HEK293 (cell line): ENCODE measurements at regions not wholly inside any gene's neighbourhood (a gene's known extent, or its start where the extent isn't known, plus 50 kb on each side); places are given as distances from the start of the nearest gene placed in this dataset.

Experiments used
- ATF2 ChIP-seq: fragments of 450-650 bp; formaldehyde crosslinking; IDR thresholded peaks from 2 replicates; pipeline ENCODE4 v1.5.1; 2016; ENCODE audit warnings: missing biosample characterization, missing genetic modification characterization, low read depth
- CTCF ChIP-seq: fragments of 450-650 bp; formaldehyde crosslinking; IDR thresholded peaks from 2 replicates; pipeline ENCODE4 v1.5.1; 2016; ENCODE audit warnings: missing biosample characterization, missing genetic modification characterization
- HOXA7 ChIP-seq: sonication (generic); formaldehyde crosslinking; IDR thresholded peaks from 2 replicates; pipeline ENCODE4 v1.8.1; 2022; ENCODE audit warnings: missing genetic modification reagents, borderline replicate concordance
- MYNN ChIP-seq: fragments of 450-650 bp; formaldehyde crosslinking; IDR thresholded peaks from 2 replicates; pipeline ENCODE4 v1.5.1; 2016; ENCODE audit warnings: missing biosample characterization, missing genetic modification characterization, borderline replicate concordance
- REST ChIP-seq: fragments of 450-650 bp; formaldehyde crosslinking; IDR thresholded peaks from 2 replicates; pipeline ENCODE4 v1.5.1; 2016; ENCODE audit warnings: missing biosample characterization, missing genetic modification characterization
- ZBTB11 ChIP-seq: fragments of 450-650 bp; formaldehyde crosslinking; conservative IDR thresholded peaks from 2 replicates; pipeline ENCODE4 v1.5.1; 2016; ENCODE audit warnings: low read depth, missing biosample characterization, missing genetic modification characterization
- ZNF157 ChIP-seq: fragments of 450-650 bp; formaldehyde crosslinking; IDR thresholded peaks from 2 replicates; pipeline ENCODE4 v1.5.1; 2016; ENCODE audit warnings: missing biosample characterization, missing genetic modification characterization
- ZNF184 ChIP-seq: fragments of 450-650 bp; IDR thresholded peaks from 2 replicates; pipeline ENCODE4 v1.5.1; 2018; ENCODE audit warnings: missing biosample characterization, mild to moderate bottlenecking, missing genetic modification characterization
- ZNF214 ChIP-seq: fragments of 450-650 bp; formaldehyde crosslinking; IDR thresholded peaks from 2 replicates; pipeline ENCODE4 v1.5.1; 2017; ENCODE audit warnings: missing biosample characterization, mild to moderate bottlenecking, missing genetic modification characterization, borderline replicate concordance
- ZNF302 ChIP-seq: fragments of 450-650 bp; formaldehyde crosslinking; IDR thresholded peaks from 2 replicates; pipeline ENCODE4 v1.5.1; 2016; ENCODE audit warnings: missing biosample characterization, missing genetic modification characterization, low read depth
- ZNF350 ChIP-seq: fragments of 450-650 bp; formaldehyde crosslinking; IDR thresholded peaks from 2 replicates; pipeline ENCODE4 v1.5.0; 2017; ENCODE audit warnings: missing biosample characterization, mild to moderate bottlenecking, missing genetic modification characterization
- ZNF530 ChIP-seq: fragments of 450-650 bp; formaldehyde crosslinking; IDR thresholded peaks from 2 replicates; pipeline ENCODE4 v1.5.1; 2016; ENCODE audit warnings: low read depth, missing biosample characterization, missing genetic modification characterization
- ZNF596 ChIP-seq: fragments of 450-650 bp; IDR thresholded peaks from 2 replicates; pipeline ENCODE4 v1.5.0; 2018; ENCODE audit warnings: missing biosample characterization, mild to moderate bottlenecking, missing genetic modification characterization, moderate library complexity

- no peak for TF ChIP-seq CTCF (tag by site-specific recombination)
- TF ChIP-seq REST (tag by site-specific recombination) = no peak
- TF ChIP-seq ZNF302 (tag by site-specific recombination) = no peak
- no peak for TF ChIP-seq ZNF214
- TF ChIP-seq ZNF157 (tag by site-specific recombination) = no peak
- TF ChIP-seq HOXA7 = no peak
- TF ChIP-seq ZBTB11 (tag by site-specific recombination) = no peak
- TF ChIP-seq MYNN (tag by site-specific recombination) = no peak
- TF ChIP-seq ZNF350 (tag by site-specific recombination) = no peak
- no peak for TF ChIP-seq ZNF530
- TF ChIP-seq ZNF184 (tag by site-specific recombination) = no peak
- TF ChIP-seq ZNF596 (tag by site-specific recombination) = no peak
- TF ChIP-seq ATF2 = no peak
Measured at GRCh38 chr12:18935371-18935965, 194.1 kb upstream of the PLEKHA5 start.
